ENCODE measurements at regions not wholly inside any gene's neighbourhood (a gene's known extent, or its start where the extent isn't known, plus 50 kb on each side); places are given as distances from the start of the nearest gene placed in this dataset.

- TF ChIP-seq CTCF (IDR thresholded peaks at IDR 0.05; ENCODE audit: partially characterized antibody, unreplicated experiment): no peak
- Mint-ChIP-seq H3K27me3 (ENCODE audit: unreplicated experiment) (no peaks in the 10 kb centered on the region), H3K4me1 (ENCODE audit: low read depth, unreplicated experiment) (peaks cover 6% of the 10 kb centered on the region), H3K36me3 (ENCODE audit: unreplicated experiment) (no peaks in the 10 kb centered on the region), H3K27ac (ENCODE audit: unreplicated experiment) (no peak overlapping the region), H3K4me3 (ENCODE audit: unreplicated experiment) (no peak overlapping the region), H3K9me3 (ENCODE audit: unreplicated experiment) (no peaks in the 10 kb centered on the region)
- no peak for DNase-seq
Measured at GRCh38 chr6:21450628-21451027, 142.9 kb upstream of the SOX4 start.

GRCh38 chr6:21451546-21452013 lies 142.0 kb upstream of the SOX4 start:
- no peak for TF ChIP-seq CTCF (IDR thresholded peaks at IDR 0.05; ENCODE audit: partially characterized antibody, unreplicated experiment)
- H3K4me3 Mint-ChIP-seq (ENCODE audit: unreplicated experiment): no peak overlapping the region
- no peaks in the 10 kb centered on the region for H3K9me3 Mint-ChIP-seq (ENCODE audit: unreplicated experiment)
- H3K27me3 Mint-ChIP-seq (ENCODE audit: unreplicated experiment): no peaks in the 10 kb centered on the region
- H3K36me3 Mint-ChIP-seq (ENCODE audit: unreplicated experiment): no peaks in the 10 kb centered on the region
- peaks cover 6% of the 10 kb centered on the region for H3K4me1 Mint-ChIP-seq (ENCODE audit: low read depth, unreplicated experiment)
- no peak for DNase-seq
- no peak overlapping the region for H3K27ac Mint-ChIP-seq (ENCODE audit: unreplicated experiment)

GRCh38 chr6:21454262-21454661 lies 139.3 kb upstream of the SOX4 start:
- Mint-ChIP-seq H3K27ac (ENCODE audit: unreplicated experiment) (no peak overlapping the region), H3K27me3 (ENCODE audit: unreplicated experiment) (no peaks in the 10 kb centered on the region), H3K4me1 (ENCODE audit: low read depth, unreplicated experiment) (peaks cover 16% of the 10 kb centered on the region), H3K9me3 (ENCODE audit: unreplicated experiment) (peaks cover 2% of the 10 kb centered on the region), H3K4me3 (ENCODE audit: unreplicated experiment) (no peak overlapping the region), H3K36me3 (ENCODE audit: unreplicated experiment) (no peaks in the 10 kb centered on the region)
- TF ChIP-seq CTCF (IDR thresholded peaks at IDR 0.05; ENCODE audit: partially characterized antibody, unreplicated experiment): no peak
- DNase-seq: no peak

- no peak overlapping the region for H3K27ac Mint-ChIP-seq (ENCODE audit: unreplicated experiment)
- H3K4me1 Mint-ChIP-seq (ENCODE audit: low read depth, unreplicated experiment): peaks cover 17% of the 10 kb centered on the region
- DNase-seq: no peak
- H3K36me3 Mint-ChIP-seq (ENCODE audit: unreplicated experiment): no peaks in the 10 kb centered on the region
- no peak overlapping the region for H3K4me3 Mint-ChIP-seq (ENCODE audit: unreplicated experiment)
- no peak for TF ChIP-seq CTCF (IDR thresholded peaks at IDR 0.05; ENCODE audit: partially characterized antibody, unreplicated experiment)
- no peaks in the 10 kb centered on the region for H3K27me3 Mint-ChIP-seq (ENCODE audit: unreplicated experiment)
- peaks cover 4% of the 10 kb centered on the region for H3K9me3 Mint-ChIP-seq (ENCODE audit: unreplicated experiment)
Measured at GRCh38 chr6:21455071-21455470, 138.5 kb upstream of the SOX4 start.

- no peaks in the 10 kb centered on the region for H3K27me3 Mint-ChIP-seq (ENCODE audit: unreplicated experiment)
Measured at GRCh38 chr6:21457647-21458046, 135.9 kb upstream of the SOX4 start.

More at GRCh38 chr6:21457647-21458046, 135.9 kb upstream of the SOX4 start:
- TF ChIP-seq CTCF (IDR thresholded peaks at IDR 0.05; ENCODE audit: partially characterized antibody, unreplicated experiment): no peak
- DNase-seq: no peak
- H3K36me3 Mint-ChIP-seq (ENCODE audit: unreplicated experiment): no peaks in the 10 kb centered on the region
- no peak overlapping the region for H3K4me3 Mint-ChIP-seq (ENCODE audit: unreplicated experiment)
- H3K27ac Mint-ChIP-seq (ENCODE audit: unreplicated experiment): no peak overlapping the region
- H3K4me1 Mint-ChIP-seq (ENCODE audit: low read depth, unreplicated experiment): peaks cover 26% of the 10 kb centered on the region
- H3K9me3 Mint-ChIP-seq (ENCODE audit: unreplicated experiment): peaks cover 6% of the 10 kb centered on the region
